HCT116 (cell line): ENCODE measurements at regions not wholly inside any gene's neighbourhood (a gene's known extent, or its start where the extent isn't known, plus 50 kb on each side); places are given as distances from the start of the nearest gene placed in this dataset.

Experiments used
- POLR2AphosphoS5 ChIP-seq: IDR thresholded peaks from 2 replicates; pipeline ENCODE4 v1.6.1; 2011; ENCODE audit warnings: mild to moderate bottlenecking, low read depth, low read length, moderate library complexity
- SIN3A ChIP-seq: IDR thresholded peaks from 2 replicates; pipeline ENCODE4 v1.6.1; 2012; ENCODE audit warnings: low read depth
- ZNF274 ChIP-seq: fragments of 200-500 bp; sonication (Bioruptor generic); IDR thresholded peaks from 2 replicates; pipeline ENCODE4 v1.6.1; 2014; ENCODE audit warnings: mild to moderate bottlenecking, low read depth, low read length, inconsistent platforms
- TF ChIP-seq, protein P1 (sequence below), 3 experiments: fragments of 200-600 bp in 1 of 3; sonication (generic) in 1 of 3; IDR thresholded peaks in 2 of 3; conservative IDR thresholded peaks in 1 of 3; 2 replicates each; pipeline ENCODE4 v1.5.1; 2012 to 2017; ENCODE audit warnings: low read depth in 2 of 3, low read length in 2 of 3, antibody characterized with exemption in 1 of 3, borderline replicate concordance in 1 of 3, control low read depth in 1 of 3, mild to moderate bottlenecking in 1 of 3, mixed read lengths in 1 of 3, mixed run types in 1 of 3, moderate library complexity in 1 of 3; ENCODE audit not compliant: insufficient read depth in 1 of 3
- TF ChIP-seq, protein P2 (sequence below): IDR thresholded peaks from 2 replicates; pipeline ENCODE4 v1.6.1; 2012

DNA sequence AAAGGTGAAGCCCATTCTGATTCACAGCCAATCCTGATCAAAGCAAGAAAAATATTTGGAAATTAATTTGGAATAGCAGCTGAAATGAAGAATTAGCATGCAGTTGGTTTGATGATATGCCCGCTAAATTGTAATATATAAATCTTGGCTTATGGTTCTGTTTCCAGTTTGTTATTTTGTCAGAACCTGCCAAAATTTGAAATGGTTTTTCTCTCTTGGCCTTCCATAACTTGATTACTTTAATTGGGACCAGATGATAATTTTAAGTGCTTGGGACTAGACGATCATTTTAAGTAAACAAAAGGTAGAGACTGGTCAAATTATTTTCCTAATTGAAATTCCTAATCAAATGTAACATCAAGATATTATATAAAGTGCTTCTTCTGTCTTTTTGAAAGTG is 842.4 kb downstream of the TBL1XR1 start:
- TF ChIP-seq, protein P1, sequence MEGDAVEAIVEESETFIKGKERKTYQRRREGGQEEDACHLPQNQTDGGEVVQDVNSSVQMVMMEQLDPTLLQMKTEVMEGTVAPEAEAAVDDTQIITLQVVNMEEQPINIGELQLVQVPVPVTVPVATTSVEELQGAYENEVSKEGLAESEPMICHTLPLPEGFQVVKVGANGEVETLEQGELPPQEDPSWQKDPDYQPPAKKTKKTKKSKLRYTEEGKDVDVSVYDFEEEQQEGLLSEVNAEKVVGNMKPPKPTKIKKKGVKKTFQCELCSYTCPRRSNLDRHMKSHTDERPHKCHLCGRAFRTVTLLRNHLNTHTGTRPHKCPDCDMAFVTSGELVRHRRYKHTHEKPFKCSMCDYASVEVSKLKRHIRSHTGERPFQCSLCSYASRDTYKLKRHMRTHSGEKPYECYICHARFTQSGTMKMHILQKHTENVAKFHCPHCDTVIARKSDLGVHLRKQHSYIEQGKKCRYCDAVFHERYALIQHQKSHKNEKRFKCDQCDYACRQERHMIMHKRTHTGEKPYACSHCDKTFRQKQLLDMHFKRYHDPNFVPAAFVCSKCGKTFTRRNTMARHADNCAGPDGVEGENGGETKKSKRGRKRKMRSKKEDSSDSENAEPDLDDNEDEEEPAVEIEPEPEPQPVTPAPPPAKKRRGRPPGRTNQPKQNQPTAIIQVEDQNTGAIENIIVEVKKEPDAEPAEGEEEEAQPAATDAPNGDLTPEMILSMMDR (IDR thresholded peaks at IDR 0.05 in 2 of 3, conservative IDR thresholded peaks at IDR 0.05 in 1 of 3; ENCODE audit: borderline replicate concordance in 1 of 3, insufficient read depth in 1 of 3, low read depth in 2 of 3, low read length in 2 of 3) = no peak
- no peak for TF ChIP-seq SIN3A
- TF ChIP-seq ZNF274 = no peak
- no peak for TF ChIP-seq POLR2AphosphoS5
- TF ChIP-seq, protein P2, sequence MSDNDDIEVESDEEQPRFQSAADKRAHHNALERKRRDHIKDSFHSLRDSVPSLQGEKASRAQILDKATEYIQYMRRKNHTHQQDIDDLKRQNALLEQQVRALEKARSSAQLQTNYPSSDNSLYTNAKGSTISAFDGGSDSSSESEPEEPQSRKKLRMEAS = no peak
